ENCODE measurements at regions not wholly inside any gene's neighbourhood (a gene's known extent, or its start where the extent isn't known, plus 50 kb on each side); places are given as distances from the start of the nearest gene placed in this dataset.

- TF ChIP-seq, protein P1, sequence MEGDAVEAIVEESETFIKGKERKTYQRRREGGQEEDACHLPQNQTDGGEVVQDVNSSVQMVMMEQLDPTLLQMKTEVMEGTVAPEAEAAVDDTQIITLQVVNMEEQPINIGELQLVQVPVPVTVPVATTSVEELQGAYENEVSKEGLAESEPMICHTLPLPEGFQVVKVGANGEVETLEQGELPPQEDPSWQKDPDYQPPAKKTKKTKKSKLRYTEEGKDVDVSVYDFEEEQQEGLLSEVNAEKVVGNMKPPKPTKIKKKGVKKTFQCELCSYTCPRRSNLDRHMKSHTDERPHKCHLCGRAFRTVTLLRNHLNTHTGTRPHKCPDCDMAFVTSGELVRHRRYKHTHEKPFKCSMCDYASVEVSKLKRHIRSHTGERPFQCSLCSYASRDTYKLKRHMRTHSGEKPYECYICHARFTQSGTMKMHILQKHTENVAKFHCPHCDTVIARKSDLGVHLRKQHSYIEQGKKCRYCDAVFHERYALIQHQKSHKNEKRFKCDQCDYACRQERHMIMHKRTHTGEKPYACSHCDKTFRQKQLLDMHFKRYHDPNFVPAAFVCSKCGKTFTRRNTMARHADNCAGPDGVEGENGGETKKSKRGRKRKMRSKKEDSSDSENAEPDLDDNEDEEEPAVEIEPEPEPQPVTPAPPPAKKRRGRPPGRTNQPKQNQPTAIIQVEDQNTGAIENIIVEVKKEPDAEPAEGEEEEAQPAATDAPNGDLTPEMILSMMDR (IDR thresholded peaks at IDR 0.05), result no peak
- no peak for TF ChIP-seq POLR2A (IDR thresholded peaks at IDR 0.05)
Measured at GRCh38 chr4:24303926-24304325, 280.4 kb downstream of the DHX15 start.
